ELR (cell line): ENCODE measurements at regions not wholly inside any gene's neighbourhood (a gene's known extent, or its start where the extent isn't known, plus 50 kb on each side); places are given as distances from the start of the nearest gene placed in this dataset.
"Not testable (repeated sequence)": the region's sequence is repeated elsewhere in the genome, so short reads cannot be mapped to it uniquely, and the experiment has no call there.

Source experiments
- DNase-seq: peaks from one replicate; pipeline ENCODE4 v3.0.0-alpha.2; 2015; ENCODE audit warnings: low read depth

GRCh38 chr11:49817705-49818430 is 134.3 kb upstream of the OR4C13 start:
- DNase-seq: not testable (repeated sequence)

DNA sequence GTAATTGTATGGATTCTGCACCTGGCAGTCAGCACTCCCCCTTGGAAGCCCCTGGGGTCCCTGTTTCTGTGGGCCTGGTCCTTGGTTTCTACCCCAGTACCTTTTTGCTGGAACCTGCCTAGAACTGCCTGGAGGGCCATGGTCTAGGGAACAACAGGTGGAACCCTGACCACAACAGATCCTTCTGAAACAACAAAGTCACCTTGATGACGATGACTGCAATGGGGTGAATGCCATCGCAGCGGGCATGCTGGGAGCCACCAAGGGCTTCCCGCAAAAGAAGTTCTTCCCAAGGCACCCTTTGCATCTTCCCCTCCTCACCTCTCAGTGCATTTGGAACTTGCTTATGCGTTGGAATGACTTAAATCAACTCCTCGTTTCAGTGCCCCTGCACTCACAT is 129.0 kb upstream of the OR4C13 start:
- not testable (repeated sequence) for DNase-seq

DNA sequence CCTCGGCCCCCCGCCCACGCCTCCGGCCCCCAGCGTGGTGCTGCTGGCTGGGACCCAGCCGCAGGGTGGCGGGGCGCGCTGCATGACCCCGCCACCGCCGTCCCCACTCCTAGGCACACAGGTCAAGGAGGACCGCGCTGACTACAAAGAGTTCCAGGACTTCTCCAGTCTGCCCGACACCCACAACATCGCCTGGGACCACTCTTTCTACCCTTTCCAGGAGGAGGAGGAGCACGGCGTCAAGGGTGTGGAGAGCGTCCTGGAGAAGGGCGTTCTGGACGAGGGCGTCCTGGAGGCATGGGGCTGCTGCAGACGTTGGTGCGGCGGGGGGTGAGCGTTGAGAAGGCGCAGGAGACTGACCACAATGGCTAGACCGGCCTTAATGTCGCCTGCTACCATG is 101.7 kb upstream of the OR4C13 start:
- DNase-seq: not testable (repeated sequence)

GRCh38 chr11:49851511-49851910 is 100.7 kb upstream of the OR4C13 start:
- no peak for DNase-seq

DNA sequence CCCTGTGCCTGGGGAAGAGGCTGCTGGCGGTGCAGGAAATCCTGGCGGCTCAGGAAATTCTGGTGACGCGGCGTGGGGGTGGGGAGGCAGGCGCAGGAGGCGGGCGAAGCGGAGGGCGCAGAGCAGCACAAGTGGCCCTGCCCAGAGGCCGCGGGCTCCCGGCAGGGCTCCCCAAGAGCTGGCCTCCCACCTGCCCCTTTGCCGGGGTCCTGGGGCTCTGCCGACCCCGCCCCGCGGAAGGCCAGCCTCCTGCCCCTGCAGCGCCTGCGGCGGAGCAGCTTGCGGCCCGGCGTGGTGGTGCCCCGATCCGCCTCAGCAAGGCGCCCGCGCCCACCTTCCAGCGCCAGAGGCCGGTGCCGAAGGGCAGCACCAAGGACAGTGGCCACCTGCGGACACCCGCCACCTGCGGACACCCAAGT is 100.2 kb upstream of the OR4C13 start:
- DNase-seq: no peak

DNA sequence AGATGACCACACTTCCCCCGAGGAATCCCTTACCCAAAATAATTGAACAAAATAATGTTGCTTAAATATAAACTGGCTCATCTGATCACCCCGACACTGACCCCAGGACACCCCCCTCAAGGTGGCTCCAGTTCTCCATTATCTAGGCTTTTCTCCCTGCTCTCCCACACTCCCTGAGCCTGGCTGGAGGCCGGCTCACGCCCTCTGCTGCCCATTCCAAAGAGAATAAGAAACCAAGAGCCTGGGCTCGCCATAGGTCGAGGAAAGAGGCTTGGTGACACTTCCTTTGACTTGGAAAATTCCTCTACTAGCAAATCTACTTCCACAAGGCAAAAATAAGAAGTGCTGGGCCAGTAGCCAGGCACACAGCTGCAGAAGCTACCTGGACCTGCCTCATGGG is 63.3 kb upstream of the OR4C13 start:
- DNase-seq: not testable (repeated sequence)

GRCh38 chr11:49891910-49892671 is 60.1 kb upstream of the OR4C13 start:
- DNase-seq: not testable (repeated sequence)

DNA sequence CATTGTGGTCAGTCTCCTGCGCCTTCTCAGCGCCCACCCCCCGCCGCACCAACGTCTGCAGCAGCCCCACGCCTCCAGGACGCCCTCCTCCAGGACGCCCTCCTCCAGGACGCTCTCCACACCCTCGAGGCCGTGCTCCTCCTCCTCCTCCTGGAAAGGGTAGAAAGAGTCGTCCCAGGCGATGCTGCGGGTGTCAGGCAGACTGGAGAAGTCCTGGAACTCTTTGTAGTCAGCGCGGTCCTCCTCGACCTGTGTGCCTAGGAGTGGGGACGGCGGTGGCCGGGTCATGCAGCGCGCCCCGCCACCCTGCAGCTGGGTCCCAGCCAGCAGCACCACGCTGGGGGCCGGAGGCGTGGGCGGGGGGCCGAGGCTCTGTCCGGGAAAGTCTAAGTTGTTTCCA is 58.7 kb upstream of the OR4C13 start:
- not testable (repeated sequence) for DNase-seq
